ENCODE measurements at regions not wholly inside any gene's neighbourhood (a gene's known extent, or its start where the extent isn't known, plus 50 kb on each side); places are given as distances from the start of the nearest gene placed in this dataset.

DNA sequence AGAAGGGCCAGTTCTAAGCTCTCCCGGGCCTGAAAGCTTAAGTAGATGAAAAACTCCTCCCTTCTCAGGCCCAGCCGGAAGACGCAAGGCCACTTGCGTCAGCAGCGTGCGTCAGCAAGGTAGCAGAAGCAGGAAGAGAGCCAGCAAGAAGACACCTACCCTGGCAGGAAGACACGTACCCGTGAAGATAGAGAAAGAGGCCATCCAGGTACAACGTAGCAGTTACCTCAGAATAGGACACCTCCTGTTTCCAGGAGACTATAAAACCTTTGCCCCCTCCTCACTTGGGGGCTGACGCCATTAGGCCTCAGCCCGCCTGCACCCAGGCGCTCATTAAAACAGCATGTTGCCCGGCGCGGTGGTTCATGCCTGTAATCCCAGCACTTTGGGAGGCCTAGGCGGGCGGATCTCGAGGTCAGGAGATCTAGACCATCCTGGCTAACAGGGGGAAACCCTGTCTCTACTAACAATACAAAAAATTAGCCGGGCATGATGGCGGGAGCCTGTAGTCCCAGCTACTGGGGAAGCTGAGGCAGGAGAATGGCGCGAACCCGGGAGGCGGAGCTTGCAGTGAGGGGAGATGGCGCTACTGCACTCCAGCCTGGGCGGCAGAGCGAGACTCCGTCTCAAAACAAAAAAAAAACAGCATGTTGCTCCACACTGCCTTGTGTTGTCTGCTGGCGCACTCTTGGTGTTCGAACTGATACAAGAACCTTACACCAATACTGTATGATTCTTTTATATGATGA, 242.7 kb upstream of the NWD2 start:
- DNase-seq (ENCODE audit: low read depth in 2 of 2) = no peak
- TF ChIP-seq, protein P1, sequence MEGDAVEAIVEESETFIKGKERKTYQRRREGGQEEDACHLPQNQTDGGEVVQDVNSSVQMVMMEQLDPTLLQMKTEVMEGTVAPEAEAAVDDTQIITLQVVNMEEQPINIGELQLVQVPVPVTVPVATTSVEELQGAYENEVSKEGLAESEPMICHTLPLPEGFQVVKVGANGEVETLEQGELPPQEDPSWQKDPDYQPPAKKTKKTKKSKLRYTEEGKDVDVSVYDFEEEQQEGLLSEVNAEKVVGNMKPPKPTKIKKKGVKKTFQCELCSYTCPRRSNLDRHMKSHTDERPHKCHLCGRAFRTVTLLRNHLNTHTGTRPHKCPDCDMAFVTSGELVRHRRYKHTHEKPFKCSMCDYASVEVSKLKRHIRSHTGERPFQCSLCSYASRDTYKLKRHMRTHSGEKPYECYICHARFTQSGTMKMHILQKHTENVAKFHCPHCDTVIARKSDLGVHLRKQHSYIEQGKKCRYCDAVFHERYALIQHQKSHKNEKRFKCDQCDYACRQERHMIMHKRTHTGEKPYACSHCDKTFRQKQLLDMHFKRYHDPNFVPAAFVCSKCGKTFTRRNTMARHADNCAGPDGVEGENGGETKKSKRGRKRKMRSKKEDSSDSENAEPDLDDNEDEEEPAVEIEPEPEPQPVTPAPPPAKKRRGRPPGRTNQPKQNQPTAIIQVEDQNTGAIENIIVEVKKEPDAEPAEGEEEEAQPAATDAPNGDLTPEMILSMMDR (IDR thresholded peaks at IDR 0.05; ENCODE audit: low read depth, low read length) = no peak
- H3K4me3 ChIP-seq (replicated peaks in 1 of 2; ENCODE audit: low read depth in 2 of 2, low read length in 2 of 2) = no peak overlapping the region

- no peak overlapping the region for H3K4me3 ChIP-seq (replicated peaks in 1 of 2; ENCODE audit: low read depth in 2 of 2, low read length in 2 of 2)
- no peak for DNase-seq (ENCODE audit: low read depth in 2 of 2)
- TF ChIP-seq, protein P1 (IDR thresholded peaks at IDR 0.05; ENCODE audit: low read depth, low read length) = no peak
Measured at GRCh38 chr4:37002625-37003024, 241.9 kb upstream of the NWD2 start.

GRCh38 chr4:37008199-37008598, 236.3 kb upstream of the NWD2 start:
- no peak overlapping the region for H3K4me3 ChIP-seq (replicated peaks in 1 of 2; ENCODE audit: low read depth in 2 of 2, low read length in 2 of 2)
- peak; percentile 58 to 74 for DNase-seq (ENCODE audit: low read depth in 2 of 2)
- TF ChIP-seq, protein P1 (IDR thresholded peaks at IDR 0.05; ENCODE audit: low read depth, low read length) = no peak

DNA sequence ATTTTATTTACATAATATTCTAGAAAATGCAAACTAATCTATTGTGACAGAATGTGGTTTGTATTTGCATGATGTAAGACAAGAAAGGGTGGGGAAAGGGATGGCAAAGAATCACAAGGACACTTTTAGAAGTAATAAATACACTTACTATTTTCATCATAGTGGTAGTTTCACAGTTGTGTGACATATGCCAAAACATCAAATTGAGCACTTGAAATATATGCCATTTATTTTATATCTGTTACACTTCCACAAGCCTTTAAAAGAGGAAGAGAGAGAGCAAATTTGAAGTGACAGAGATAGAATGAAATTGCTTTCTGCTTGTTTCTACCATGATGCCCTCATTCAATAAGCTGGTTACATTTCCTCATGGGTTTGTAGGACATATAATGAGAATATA, 230.0 kb upstream of the NWD2 start:
- no peak for DNase-seq (ENCODE audit: low read depth in 2 of 2)
- no peak overlapping the region for H3K4me3 ChIP-seq (replicated peaks in 1 of 2; ENCODE audit: low read depth in 2 of 2, low read length in 2 of 2)
- TF ChIP-seq, protein P1 (IDR thresholded peaks at IDR 0.05; ENCODE audit: low read depth, low read length) = no peak

DNA sequence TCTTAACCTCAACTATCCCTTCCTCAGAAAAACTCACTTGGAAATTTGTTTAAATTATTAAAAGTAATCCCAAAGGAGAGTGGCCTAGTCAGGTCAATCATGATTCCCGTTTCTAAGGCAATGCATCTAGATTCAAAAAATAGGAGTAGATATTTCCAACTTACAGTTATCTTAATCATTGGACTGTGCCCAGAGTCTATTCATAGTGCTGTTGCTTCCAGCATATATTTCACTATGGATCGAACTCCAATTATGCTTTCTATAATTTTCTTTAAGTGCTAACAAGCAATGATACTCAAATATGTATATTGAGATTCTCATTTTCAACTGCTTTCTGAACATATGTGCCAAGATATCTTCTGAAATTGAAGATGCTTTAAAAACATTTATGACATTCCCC, 229.2 kb upstream of the NWD2 start:
- TF ChIP-seq, protein P1 (IDR thresholded peaks at IDR 0.05; ENCODE audit: low read depth, low read length) = no peak
- no peak for DNase-seq (ENCODE audit: low read depth in 2 of 2)

DNA sequence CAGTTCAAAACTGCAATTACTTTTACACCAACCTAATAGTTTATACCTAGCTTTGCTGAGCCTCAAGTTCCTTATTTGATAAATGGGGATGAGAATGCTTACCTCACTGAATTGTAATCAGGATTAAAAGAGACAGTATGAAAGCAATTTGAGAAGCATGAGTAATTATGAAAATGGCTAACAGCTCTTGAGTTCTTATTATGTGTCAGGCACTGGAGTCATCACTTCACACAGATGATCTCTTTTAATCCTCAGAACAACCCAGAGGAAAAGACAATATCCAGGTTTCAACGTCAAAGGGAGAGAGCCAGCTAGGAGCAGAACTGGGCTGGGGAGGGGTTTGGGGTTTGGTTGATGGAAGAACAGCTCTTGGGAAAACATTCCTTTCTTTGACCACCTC, 221.0 kb upstream of the NWD2 start:
- TF ChIP-seq, protein P1 (IDR thresholded peaks at IDR 0.05; ENCODE audit: low read depth, low read length) = no peak
- no peak for DNase-seq (ENCODE audit: low read depth in 2 of 2)
- H3K4me3 ChIP-seq (replicated peaks in 1 of 2; ENCODE audit: low read depth in 2 of 2, low read length in 2 of 2) = no peak overlapping the region

More for the DNA sequence above, 229.2 kb upstream of the NWD2 start:
- H3K4me3 ChIP-seq (replicated peaks in 1 of 2; ENCODE audit: low read depth in 2 of 2, low read length in 2 of 2) = no peak overlapping the region

DNA sequence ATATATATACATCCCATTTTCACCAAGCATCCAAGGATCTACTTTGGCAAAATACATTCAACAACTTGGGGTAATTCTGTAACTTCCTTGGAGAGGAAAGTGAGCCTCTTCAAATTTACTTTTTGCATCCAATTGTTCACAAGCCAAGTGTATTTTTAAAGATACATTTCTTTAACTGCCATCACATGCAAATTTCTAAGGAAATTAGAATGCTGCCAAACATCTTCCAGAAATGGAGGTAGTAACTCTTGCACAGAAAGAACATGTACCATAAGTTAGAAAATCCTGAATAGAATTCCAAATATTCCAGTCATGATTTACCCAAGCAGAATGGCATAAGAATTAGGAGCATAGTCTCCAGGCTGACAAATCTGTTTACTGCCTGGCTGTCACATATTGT, 220.5 kb upstream of the NWD2 start:
- TF ChIP-seq, protein P1 (IDR thresholded peaks at IDR 0.05; ENCODE audit: low read depth, low read length) = no peak
- no peak overlapping the region for H3K4me3 ChIP-seq (replicated peaks in 1 of 2; ENCODE audit: low read depth in 2 of 2, low read length in 2 of 2)
- no peak for DNase-seq (ENCODE audit: low read depth in 2 of 2)
